HEK293 (cell line): ENCODE measurements at regions not wholly inside any gene's neighbourhood (a gene's known extent, or its start where the extent isn't known, plus 50 kb on each side); places are given as distances from the start of the nearest gene placed in this dataset.

ENCODE experiments used
- ZBTB48 ChIP-seq: fragments of 450-650 bp; formaldehyde crosslinking; IDR thresholded peaks from 2 replicates; pipeline ENCODE4 v1.5.1; 2016; ENCODE audit warnings: missing biosample characterization, missing genetic modification characterization
- TF ChIP-seq, protein P1 (sequence below): fragments of 450-650 bp; formaldehyde crosslinking; IDR thresholded peaks from 2 replicates; pipeline ENCODE4 v1.5.1; 2017; ENCODE audit warnings: missing biosample characterization, missing genetic modification characterization

- no peak for TF ChIP-seq ZBTB48 (tag by site-specific recombination)
- TF ChIP-seq, protein P1, sequence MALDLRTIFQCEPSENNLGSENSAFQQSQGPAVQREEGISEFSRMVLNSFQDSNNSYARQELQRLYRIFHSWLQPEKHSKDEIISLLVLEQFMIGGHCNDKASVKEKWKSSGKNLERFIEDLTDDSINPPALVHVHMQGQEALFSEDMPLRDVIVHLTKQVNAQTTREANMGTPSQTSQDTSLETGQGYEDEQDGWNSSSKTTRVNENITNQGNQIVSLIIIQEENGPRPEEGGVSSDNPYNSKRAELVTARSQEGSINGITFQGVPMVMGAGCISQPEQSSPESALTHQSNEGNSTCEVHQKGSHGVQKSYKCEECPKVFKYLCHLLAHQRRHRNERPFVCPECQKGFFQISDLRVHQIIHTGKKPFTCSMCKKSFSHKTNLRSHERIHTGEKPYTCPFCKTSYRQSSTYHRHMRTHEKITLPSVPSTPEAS (tag by site-specific recombination): no peak
Measured at GRCh38 chr5:86768699-86769202, 151.0 kb downstream of the COX7C start.
